ENCODE measurements at regions not wholly inside any gene's neighbourhood (a gene's known extent, or its start where the extent isn't known, plus 50 kb on each side); places are given as distances from the start of the nearest gene placed in this dataset.

DNA sequence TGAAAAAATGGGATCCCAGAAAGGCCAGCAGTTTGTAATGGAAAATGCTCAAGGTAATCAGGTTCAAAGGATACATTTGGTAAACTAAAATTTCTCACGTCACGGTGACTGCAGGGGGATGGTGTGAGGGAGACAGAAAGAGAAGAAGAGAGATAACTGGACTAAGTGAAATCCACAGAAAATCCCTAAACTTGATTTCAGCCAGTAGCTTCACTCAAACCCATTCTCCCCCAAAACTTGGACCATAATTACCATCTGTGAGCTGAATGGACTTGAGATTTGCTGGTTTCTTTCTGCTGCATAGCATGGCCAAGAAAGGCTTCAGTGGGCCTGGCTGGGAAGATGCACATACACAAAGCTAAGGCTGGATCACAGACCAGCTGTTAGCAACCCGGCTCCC lies 155.4 kb upstream of the LMO4 start:
- H3K27me3 ChIP-seq (ENCODE audit: low read length), result peaks cover 38% of the 10 kb centered on the region
- no peak overlapping the region for H2AFZ ChIP-seq (ENCODE audit: low read length)
- no peak overlapping the region for H3K4me3 ChIP-seq (ENCODE audit: low read length)
- no TSS peak for BruUV-seq (replicated peaks)
- H3K27ac ChIP-seq (ENCODE audit: low read length), result no peak overlapping the region
- H3K79me2 ChIP-seq (ENCODE audit: low read length), result no peaks in the 10 kb centered on the region
- no peaks in the 10 kb centered on the region for H3K36me3 ChIP-seq (ENCODE audit: low read depth, low read length)
- H3K9ac ChIP-seq (ENCODE audit: low read length), result no peak overlapping the region
- H3K9me3 ChIP-seq (ENCODE audit: low read length), result no peaks in the 10 kb centered on the region
- no peaks in the 10 kb centered on the region for H3F3A ChIP-seq (ENCODE audit: low read length, unreplicated experiment)
- no peak overlapping the region for H3K4me2 ChIP-seq (ENCODE audit: low read length)
- no peaks in the 10 kb centered on the region for H3K9me2 ChIP-seq (replicated peaks; ENCODE audit: low read length)
- no peak for ATAC-seq
- intact Hi-C loops (cut with micrococcal nuclease), result no loop called here
- ChIA-PET CTCF (no interaction called here), POLR2A (ENCODE audit: unreplicated experiment) (no interaction called here)
- TF ChIP-seq EZH2 (IDR thresholded peaks at IDR 0.05; ENCODE audit: low read length, unreplicated experiment) (no peak), EZH2phosphoT487 (IDR thresholded peaks at IDR 0.05; ENCODE audit: borderline replicate concordance, low read length) (no peak)
- TF ChIP-seq, protein P1, sequence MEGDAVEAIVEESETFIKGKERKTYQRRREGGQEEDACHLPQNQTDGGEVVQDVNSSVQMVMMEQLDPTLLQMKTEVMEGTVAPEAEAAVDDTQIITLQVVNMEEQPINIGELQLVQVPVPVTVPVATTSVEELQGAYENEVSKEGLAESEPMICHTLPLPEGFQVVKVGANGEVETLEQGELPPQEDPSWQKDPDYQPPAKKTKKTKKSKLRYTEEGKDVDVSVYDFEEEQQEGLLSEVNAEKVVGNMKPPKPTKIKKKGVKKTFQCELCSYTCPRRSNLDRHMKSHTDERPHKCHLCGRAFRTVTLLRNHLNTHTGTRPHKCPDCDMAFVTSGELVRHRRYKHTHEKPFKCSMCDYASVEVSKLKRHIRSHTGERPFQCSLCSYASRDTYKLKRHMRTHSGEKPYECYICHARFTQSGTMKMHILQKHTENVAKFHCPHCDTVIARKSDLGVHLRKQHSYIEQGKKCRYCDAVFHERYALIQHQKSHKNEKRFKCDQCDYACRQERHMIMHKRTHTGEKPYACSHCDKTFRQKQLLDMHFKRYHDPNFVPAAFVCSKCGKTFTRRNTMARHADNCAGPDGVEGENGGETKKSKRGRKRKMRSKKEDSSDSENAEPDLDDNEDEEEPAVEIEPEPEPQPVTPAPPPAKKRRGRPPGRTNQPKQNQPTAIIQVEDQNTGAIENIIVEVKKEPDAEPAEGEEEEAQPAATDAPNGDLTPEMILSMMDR (conservative IDR thresholded peaks at IDR 0.05; ENCODE audit: low read depth, low read length), result no peak
- DNase-seq, result no peak
- H4K20me1 ChIP-seq (ENCODE audit: low read length), result no peaks in the 10 kb centered on the region
- no peaks in the 10 kb centered on the region for H3K4me1 ChIP-seq (ENCODE audit: insufficient read depth, low read length)

DNA sequence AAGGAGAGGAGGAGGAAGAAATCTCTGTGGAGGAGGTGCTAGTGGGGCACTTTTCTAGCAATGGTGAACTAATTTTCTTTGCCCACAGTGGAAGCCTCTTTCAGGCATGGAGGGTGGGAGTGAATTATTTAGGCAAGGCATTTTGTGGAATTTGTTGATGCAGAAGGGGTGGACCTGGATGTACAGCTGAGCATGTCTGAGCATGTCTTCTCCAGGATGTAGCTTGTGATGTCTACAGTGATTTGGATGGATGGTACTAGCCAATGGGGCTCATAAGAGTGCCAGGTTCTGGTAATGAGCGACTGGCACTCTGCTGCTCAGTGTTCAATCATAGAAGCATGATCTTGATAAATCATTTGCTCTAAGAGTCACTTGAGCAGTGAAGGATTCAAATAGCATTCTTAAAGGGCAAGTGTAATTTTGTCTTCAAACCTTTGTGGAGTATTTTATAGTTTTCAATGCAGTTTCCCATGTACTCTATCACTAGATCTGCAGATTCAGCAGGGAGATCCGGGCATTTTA lies 153.9 kb upstream of the LMO4 start:
- DNase-seq (no peak), ATAC-seq (no peak)
- Histone ChIP-seq H3K4me2 (ENCODE audit: low read length) (no peak overlapping the region), H3K9me3 (ENCODE audit: low read length) (no peaks in the 10 kb centered on the region), H2AFZ (ENCODE audit: low read length) (no peak overlapping the region), H3K79me2 (ENCODE audit: low read length) (no peaks in the 10 kb centered on the region), H3K4me1 (ENCODE audit: insufficient read depth, low read length) (no peaks in the 10 kb centered on the region), H3K27ac (ENCODE audit: low read length) (no peak overlapping the region), H3K36me3 (ENCODE audit: low read depth, low read length) (no peaks in the 10 kb centered on the region), H4K20me1 (ENCODE audit: low read length) (no peaks in the 10 kb centered on the region), H3K9me2 (replicated peaks; ENCODE audit: low read length) (no peaks in the 10 kb centered on the region), H3F3A (ENCODE audit: low read length, unreplicated experiment) (no peaks in the 10 kb centered on the region), H3K9ac (ENCODE audit: low read length) (no peak overlapping the region), H3K27me3 (ENCODE audit: low read length) (peaks cover 41% of the 10 kb centered on the region), H3K4me3 (ENCODE audit: low read length) (no peak overlapping the region)
- BruUV-seq (replicated peaks), result no TSS peak
- TF ChIP-seq EZH2 (IDR thresholded peaks at IDR 0.05; ENCODE audit: low read length, unreplicated experiment), result no peak
- TF ChIP-seq, protein P1 (conservative IDR thresholded peaks at IDR 0.05; ENCODE audit: low read depth, low read length), result no peak
- no peak for TF ChIP-seq EZH2phosphoT487 (IDR thresholded peaks at IDR 0.05; ENCODE audit: borderline replicate concordance, low read length)
- intact Hi-C loops (cut with micrococcal nuclease), result no loop called here
- ChIA-PET CTCF (no interaction called here), POLR2A (ENCODE audit: unreplicated experiment) (no interaction called here)

DNA sequence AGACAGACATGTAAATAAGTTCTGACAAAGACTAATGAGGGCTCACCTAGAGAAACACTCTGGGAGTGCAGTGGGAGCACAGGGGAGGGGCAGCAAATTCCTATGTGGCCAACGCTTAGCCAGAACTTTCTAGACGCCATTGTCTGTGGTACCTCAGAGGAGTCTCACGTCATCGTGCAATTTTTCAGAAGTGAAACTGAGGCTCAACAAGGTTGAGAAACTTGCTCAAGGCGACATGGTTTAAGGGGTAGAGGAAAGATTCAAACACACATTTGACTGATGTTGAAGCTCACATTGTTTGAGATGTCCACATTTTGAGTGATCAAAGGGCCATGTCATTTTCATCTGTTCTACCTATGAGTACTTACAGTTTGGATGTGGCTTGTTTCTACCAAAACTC lies 152.6 kb upstream of the LMO4 start:
- ChIA-PET CTCF (no interaction called here), POLR2A (ENCODE audit: unreplicated experiment) (no interaction called here)
- Histone ChIP-seq H3K4me2 (ENCODE audit: low read length) (no peak overlapping the region), H3K9me2 (replicated peaks; ENCODE audit: low read length) (no peaks in the 10 kb centered on the region), H2AFZ (ENCODE audit: low read length) (no peak overlapping the region), H3K27ac (ENCODE audit: low read length) (no peak overlapping the region), H3K27me3 (ENCODE audit: low read length) (peaks cover 39% of the 10 kb centered on the region), H3K79me2 (ENCODE audit: low read length) (no peaks in the 10 kb centered on the region), H3K36me3 (ENCODE audit: low read depth, low read length) (no peaks in the 10 kb centered on the region), H3K9ac (ENCODE audit: low read length) (no peak overlapping the region), H3K4me1 (ENCODE audit: insufficient read depth, low read length) (no peaks in the 10 kb centered on the region), H3F3A (ENCODE audit: low read length, unreplicated experiment) (no peaks in the 10 kb centered on the region), H3K9me3 (ENCODE audit: low read length) (no peaks in the 10 kb centered on the region), H3K4me3 (ENCODE audit: low read length) (no peak overlapping the region), H4K20me1 (ENCODE audit: low read length) (no peaks in the 10 kb centered on the region)
- TF ChIP-seq EZH2 (IDR thresholded peaks at IDR 0.05; ENCODE audit: low read length, unreplicated experiment), result no peak
- TF ChIP-seq, protein P1 (conservative IDR thresholded peaks at IDR 0.05; ENCODE audit: low read depth, low read length), result no peak
- ATAC-seq, result no peak
- no peak for DNase-seq
- no TSS peak for BruUV-seq (replicated peaks)
- intact Hi-C loops (cut with micrococcal nuclease), result no loop called here
